GM12878 (cell line): ENCODE measurements at regions not wholly inside any gene's neighbourhood (a gene's known extent, or its start where the extent isn't known, plus 50 kb on each side); places are given as distances from the start of the nearest gene placed in this dataset.
A peak's percentile ranks its signal among the peaks of the same experiment; 100 is the strongest.

ENCODE experiments used
- ATAC-seq: fragments of 200-7000 bp; cut with Tn5 transposase; 3 replicates; pipeline ENCODE4 v1.9.1; 2020; ENCODE audit warnings: mild to moderate bottlenecking, moderate library complexity
- BruUV-seq: library from RNA; stranded (reverse); fragments of 400-500 nt; replicated peaks from 2 replicates; lab custom pipeline; 2021; lab: Mats Ljungman, UMichigan
- CTCF ChIA-PET: fragments of 300-600 bp; sonication (Branson Sonifier 250); formaldehyde crosslinking; extraction: SDS; loops from one replicate; lab custom pipeline; 2021; ENCODE audit warnings: inconsistent platforms; lab: Yijun Ruan, JAX
- POLR2A ChIA-PET: fragments of 350-600 bp; formaldehyde crosslinking; extraction: SDS; loops from one replicate; lab custom pipeline; 2021; ENCODE audit warnings: inconsistent platforms; lab: Charles Lee
- RAD21 ChIA-PET: fragments of 300-600 bp; sonication (Branson Sonifier 250); formaldehyde crosslinking; loops from one replicate; lab custom pipeline; 2023; ENCODE audit warnings: antibody characterized with exemption; ENCODE audit not compliant: unreplicated experiment; lab: Charles Lee
- SMC1A ChIA-PET: fragments of 300-600 bp; sonication (Branson Sonifier 250); formaldehyde crosslinking; loops from one replicate; lab custom pipeline; 2023; ENCODE audit not compliant: unreplicated experiment, uncharacterized antibody; lab: Charles Lee
- DNase-seq: peaks from one replicate; pipeline ENCODE4 v3.0.0-alpha.2; 2011; ENCODE audit warnings: low read depth, low spot score
- FAIRE-seq: peaks from 3 replicates; lab custom pipeline; 2011; peaks lifted over from hg19 to GRCh38; lab: Jason Lieb, UNC
- H2AFZ ChIP-seq: 2 replicates; pipeline ENCODE4 v1.6.0; 2011; ENCODE audit warnings: low read depth, low read length, control low read depth; ENCODE audit not compliant: control insufficient read depth
- H3K27ac ChIP-seq: 2 replicates; pipeline ENCODE4 v1.5.1; 2011; ENCODE audit warnings: control low read depth; ENCODE audit not compliant: control insufficient read depth, insufficient read depth
- H3K27me3 ChIP-seq, 2 experiments: replicated peaks in 1 of 2; 2 replicates each; pipeline versions ENCODE4 v1.6.0 to v1.6.1; 2011; ENCODE audit warnings: low read length in 1 of 2; ENCODE audit not compliant: control insufficient read depth in 2 of 2, insufficient read depth in 2 of 2
- H3K36me3 ChIP-seq, 2 experiments: 2 replicates each; pipeline ENCODE4 v1.5.1; 2011; ENCODE audit warnings: low read length in 1 of 2; ENCODE audit not compliant: control insufficient read depth in 2 of 2, insufficient read depth in 2 of 2
- H3K4me1 ChIP-seq: 2 replicates; pipeline ENCODE4 v1.6.1; 2011; ENCODE audit warnings: mild to moderate bottlenecking, low read length, moderate library complexity, mixed read lengths; ENCODE audit not compliant: control insufficient read depth, insufficient read depth
- H3K4me2 ChIP-seq: 2 replicates; pipeline ENCODE4 v1.6.0; 2011; ENCODE audit warnings: control low read depth; ENCODE audit not compliant: control insufficient read depth, insufficient read depth
- H3K4me3 ChIP-seq: fragments of 200-600 bp; sonication (generic); 2 replicates; pipeline ENCODE4 v1.5.1; 2016
- H3K79me2 ChIP-seq: 2 replicates; pipeline ENCODE4 v1.6.0; 2011; ENCODE audit warnings: low read length; ENCODE audit not compliant: control insufficient read depth, insufficient read depth
- H3K9ac ChIP-seq: 2 replicates; pipeline ENCODE4 v1.8.0; 2011; ENCODE audit warnings: low read length, control low read depth, mixed read lengths; ENCODE audit not compliant: control insufficient read depth, insufficient read depth
- H3K9me3 ChIP-seq: replicated peaks from 3 replicates; pipeline ENCODE4 v1.5.1; 2011; ENCODE audit warnings: mild to moderate bottlenecking, low read length; ENCODE audit not compliant: control insufficient read depth, insufficient read depth
- H4K20me1 ChIP-seq: 2 replicates; pipeline ENCODE4 v1.6.0; 2011; ENCODE audit not compliant: control insufficient read depth, insufficient read depth
- ASH2L ChIP-seq: fragments of 300-600, 200-600 bp; sonication (generic); IDR thresholded peaks from 2 replicates; pipeline ENCODE4 v1.6.1; 2017; ENCODE audit warnings: low read depth, mild to moderate bottlenecking, borderline replicate concordance
- JUND ChIP-seq: IDR thresholded peaks from 2 replicates; pipeline ENCODE4 v1.6.1; 2012; ENCODE audit warnings: low read depth, mild to moderate bottlenecking, low read length, improper control_type of control experiment, moderate library complexity
- NR2C2 ChIP-seq: IDR thresholded peaks from 2 replicates; pipeline ENCODE4 v1.6.1; 2011; ENCODE audit warnings: borderline replicate concordance, low read depth; ENCODE audit not compliant: control insufficient read depth, insufficient read length
- RAD21 ChIP-seq: IDR thresholded peaks from 2 replicates; pipeline ENCODE4 v1.6.1; 2011; ENCODE audit warnings: mild to moderate bottlenecking, low read depth, low read length, moderate library complexity; ENCODE audit not compliant: insufficient read depth
- RAD51 ChIP-seq: fragments of 450-650 bp; IDR thresholded peaks from 2 replicates; pipeline ENCODE4 v1.6.1; 2016; ENCODE audit warnings: moderate library complexity, mild to moderate bottlenecking, inconsistent platforms
- SMC3 ChIP-seq: IDR thresholded peaks from 2 replicates; pipeline ENCODE4 v1.6.1; 2011; ENCODE audit warnings: low read length, improper control_type of control experiment, borderline replicate concordance
- WGBS: methylation state at CpG from one replicate; pipeline ENCODE4 v1.1.6; 2016; ENCODE audit warnings: low lambda C conversion rate; ENCODE audit not compliant: insufficient replicate concordance, insufficient coverage; ENCODE audit errors: missing lambda C conversion rate; 5-methylcytosine and 5-hydroxymethylcytosine counted together
- in situ Hi-C: fragments of 300-500 bp; cut with MboI; formaldehyde crosslinking; loops from 9 replicates; pipeline ENCODE4 v1.14.3; 2018; ENCODE audit warnings: mixed read lengths
- intact Hi-C: fragments of 100-400 bp; cut with micrococcal nuclease; formaldehyde crosslinking; loops from one replicate; pipeline ENCODE4 v1.14.2; 2022; ENCODE audit not compliant: unreplicated experiment
- TF ChIP-seq, protein P1 (sequence below): IDR thresholded peaks from 2 replicates; pipeline ENCODE4 v1.6.1; 2012; ENCODE audit warnings: low read length, inconsistent platforms

DNA sequence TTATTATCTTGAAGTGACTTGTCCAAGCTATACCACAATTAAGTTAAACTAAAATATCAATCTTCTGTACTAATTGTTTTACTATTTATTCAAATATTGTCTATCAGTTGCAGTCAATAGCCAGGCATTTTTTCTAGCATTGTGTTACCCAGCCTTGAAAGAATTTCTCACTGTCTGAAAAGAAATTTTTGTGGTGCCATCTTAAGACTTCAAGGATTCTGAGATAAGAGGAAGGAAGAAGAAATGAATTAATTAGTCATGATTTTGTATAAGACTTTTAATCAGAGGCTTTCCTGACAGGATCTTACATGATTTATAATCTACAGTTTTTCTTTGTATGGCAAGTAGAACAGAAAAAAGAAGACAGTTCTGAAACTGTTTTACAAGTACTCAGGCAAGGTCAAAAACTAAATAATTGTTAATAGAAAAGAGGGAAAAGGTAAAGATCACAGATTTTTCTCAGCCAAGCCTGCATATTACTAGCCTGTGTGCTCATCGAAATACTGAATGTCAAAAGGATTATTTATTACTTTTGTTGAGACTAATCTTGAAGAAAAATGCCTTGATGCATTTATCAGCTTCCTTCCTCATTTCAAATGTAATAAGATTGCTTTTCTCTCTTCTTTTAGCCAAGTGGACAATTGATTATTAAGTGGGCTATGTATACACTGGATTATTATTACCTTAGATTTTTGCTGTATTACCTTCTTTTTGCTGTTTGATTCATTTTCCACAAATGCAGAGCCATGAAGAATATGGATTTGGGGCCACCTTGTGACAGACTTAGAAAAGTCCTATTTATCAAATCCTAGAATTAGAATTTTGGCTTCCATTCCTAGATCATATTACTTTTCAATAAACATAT is 53.8 kb downstream of the CXCL1 start:
- H3K36me3 ChIP-seq: no peaks in the 10 kb centered on the region
- no TSS peak for BruUV-seq
- TF ChIP-seq RAD21 (peak; percentile 38), SMC3 (peak; percentile 9; the same call in 1 of the 2 replicates), JUND (no peak)
- TF ChIP-seq, all 136 proteins: peak for 2
- RAD21 ChIA-PET: no interaction called here
- CTCF ChIA-PET: interaction anchor here (1.0 to 1.2 kb wide), 2 partner anchors 192 to 193 kb away, joined by 3 to 5 read pairs; no protein-coding TSS in a partner anchor
- WGBS: 0% methylated on average over 1 of the region's 1 CpG
- FAIRE-seq: no peak
- Histone ChIP-seq H4K20me1 (no peaks in the 10 kb centered on the region), H3K4me3 (no peak overlapping the region), H3K4me1 (no peaks in the 10 kb centered on the region), H3K79me2 (no peaks in the 10 kb centered on the region), H3K27me3 (no peaks in the 10 kb centered on the region), H2AFZ (no peak overlapping the region), H3K27ac (no peak overlapping the region), H3K9ac (no peak overlapping the region), H3K9me3 (no peaks in the 10 kb centered on the region), H3K4me2 (no peak overlapping the region)
- POLR2A ChIA-PET: no interaction called here
- intact Hi-C loops: loop anchor here (1.0 kb wide), 1 partner anchor 257 kb away; no protein-coding TSS in a partner anchor
- in situ Hi-C loops: no loop called here
- no peak for ATAC-seq
- DNase-seq: no peak
- SMC1A ChIA-PET: no interaction called here

DNA sequence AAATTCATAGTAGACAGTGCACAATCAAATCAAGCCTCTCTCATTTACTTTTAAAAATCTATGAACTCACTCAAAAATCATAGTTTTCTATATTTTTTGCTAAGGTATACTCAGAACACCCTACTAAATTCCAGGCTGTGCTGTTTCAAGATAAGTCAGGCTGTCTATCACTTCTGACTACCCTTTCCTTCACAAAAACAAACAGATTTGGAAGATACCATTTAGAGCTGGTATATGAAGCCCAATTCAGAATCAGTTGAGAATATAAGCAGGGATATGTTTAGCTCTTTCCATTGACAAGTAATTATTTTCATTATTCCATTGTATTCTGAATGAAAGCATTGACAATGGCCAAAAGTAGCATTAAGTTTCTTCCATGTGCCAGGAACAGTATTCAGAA is 53.1 kb downstream of the CXCL1 start:
- intact Hi-C loops: no loop called here
- SMC1A ChIA-PET: no interaction called here

More for the DNA sequence above, 53.1 kb downstream of the CXCL1 start:
- Histone ChIP-seq H3K4me1 (no peaks in the 10 kb centered on the region), H2AFZ (no peak overlapping the region), H3K27me3 (no peaks in the 10 kb centered on the region), H4K20me1 (no peaks in the 10 kb centered on the region), H3K4me2 (no peak overlapping the region), H3K79me2 (no peaks in the 10 kb centered on the region), H3K27ac (no peak overlapping the region), H3K9ac (no peak overlapping the region), H3K4me3 (no peak overlapping the region), H3K9me3 (no peaks in the 10 kb centered on the region), H3K36me3 (no peaks in the 10 kb centered on the region)
- DNase-seq (no peak), FAIRE-seq (no peak), ATAC-seq (no peak)
- CTCF ChIA-PET: no interaction called here
- no TSS peak for BruUV-seq
- POLR2A ChIA-PET: no interaction called here
- RAD21 ChIA-PET: no interaction called here
- in situ Hi-C loops: no loop called here
- TF ChIP-seq, protein P1, sequence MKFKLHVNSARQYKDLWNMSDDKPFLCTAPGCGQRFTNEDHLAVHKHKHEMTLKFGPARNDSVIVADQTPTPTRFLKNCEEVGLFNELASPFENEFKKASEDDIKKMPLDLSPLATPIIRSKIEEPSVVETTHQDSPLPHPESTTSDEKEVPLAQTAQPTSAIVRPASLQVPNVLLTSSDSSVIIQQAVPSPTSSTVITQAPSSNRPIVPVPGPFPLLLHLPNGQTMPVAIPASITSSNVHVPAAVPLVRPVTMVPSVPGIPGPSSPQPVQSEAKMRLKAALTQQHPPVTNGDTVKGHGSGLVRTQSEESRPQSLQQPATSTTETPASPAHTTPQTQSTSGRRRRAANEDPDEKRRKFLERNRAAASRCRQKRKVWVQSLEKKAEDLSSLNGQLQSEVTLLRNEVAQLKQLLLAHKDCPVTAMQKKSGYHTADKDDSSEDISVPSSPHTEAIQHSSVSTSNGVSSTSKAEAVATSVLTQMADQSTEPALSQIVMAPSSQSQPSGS: no peak
- TF ChIP-seq ASH2L (no peak), RAD51 (no peak), NR2C2 (no peak)
